Stomach (tissue), 4 donors: ENCODE measurements at regions not wholly inside any gene's neighbourhood (a gene's known extent, or its start where the extent isn't known, plus 50 kb on each side); places are given as distances from the start of the nearest gene placed in this dataset.

Experiments used
- CTCF ChIP-seq, 7 experiments: fragments of 450-650 bp in 4 of 7; fragments of 200-600 bp in 3 of 7; sonication (generic) in 3 of 7; IDR thresholded peaks; one replicate each; pipeline ENCODE4 v1.5.1; 2016 to 2019; ENCODE audit warnings: antibody characterized with exemption in 7 of 7, control low read depth in 2 of 7, mild to moderate bottlenecking in 1 of 7
- EP300 ChIP-seq: sonication (generic); formaldehyde crosslinking; IDR thresholded peaks from one replicate; pipeline ENCODE4 v1.6.1; 2017; ENCODE audit warnings: antibody characterized with exemption
- POLR2A ChIP-seq, 4 donors: fragments of 450-650 bp; IDR thresholded peaks; one replicate each; pipeline ENCODE4 v1.6.1; 2016; ENCODE audit warnings: antibody characterized with exemption in 4 of 4, control low read depth in 2 of 4, mild to moderate bottlenecking in 1 of 4, moderate library complexity in 1 of 4
- POLR2AphosphoS5 ChIP-seq, 3 donors: sonication (generic); formaldehyde crosslinking; IDR thresholded peaks; one replicate each; pipeline ENCODE4 v1.6.1; 2016; ENCODE audit warnings: antibody characterized with exemption in 3 of 3

GRCh38 chr2:226652983-226653765, 146.4 kb downstream of the IRS1 start:
- TF ChIP-seq CTCF (IDR thresholded peaks at IDR 0.05): no peak
- no peak for TF ChIP-seq EP300
- TF ChIP-seq POLR2AphosphoS5 (IDR thresholded peaks at IDR 0.05): no peak
- no peak for TF ChIP-seq POLR2A (IDR thresholded peaks at IDR 0.05)
